ENCODE measurements at regions not wholly inside any gene's neighbourhood (a gene's known extent, or its start where the extent isn't known, plus 50 kb on each side); places are given as distances from the start of the nearest gene placed in this dataset.

DNA sequence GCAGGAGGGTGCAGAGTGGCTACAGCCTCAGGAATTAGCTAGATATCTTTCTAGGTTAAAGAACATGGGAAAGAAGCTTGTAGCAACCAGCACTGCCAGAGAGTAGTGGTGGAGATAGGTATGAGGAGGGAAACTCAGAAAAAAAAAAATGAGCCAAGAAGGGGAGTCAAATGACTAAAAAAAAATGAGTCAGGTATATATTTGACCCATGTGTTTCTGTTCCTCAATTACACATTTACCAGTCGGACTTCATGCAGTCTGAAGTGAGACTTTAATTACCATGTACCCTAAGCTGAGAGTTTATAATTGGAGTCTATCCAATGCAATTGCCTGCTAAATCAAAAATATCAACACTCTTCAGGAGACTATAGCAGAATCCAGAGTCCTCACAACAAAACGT, 964.6 kb downstream of the HACE1 start (continued):
- TF ChIP-seq NR2C2 (CRISPR knock-in tag; IDR thresholded peaks at IDR 0.05), result no peak
- TF ChIP-seq, protein P1, sequence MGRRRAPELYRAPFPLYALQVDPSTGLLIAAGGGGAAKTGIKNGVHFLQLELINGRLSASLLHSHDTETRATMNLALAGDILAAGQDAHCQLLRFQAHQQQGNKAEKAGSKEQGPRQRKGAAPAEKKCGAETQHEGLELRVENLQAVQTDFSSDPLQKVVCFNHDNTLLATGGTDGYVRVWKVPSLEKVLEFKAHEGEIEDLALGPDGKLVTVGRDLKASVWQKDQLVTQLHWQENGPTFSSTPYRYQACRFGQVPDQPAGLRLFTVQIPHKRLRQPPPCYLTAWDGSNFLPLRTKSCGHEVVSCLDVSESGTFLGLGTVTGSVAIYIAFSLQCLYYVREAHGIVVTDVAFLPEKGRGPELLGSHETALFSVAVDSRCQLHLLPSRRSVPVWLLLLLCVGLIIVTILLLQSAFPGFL (CRISPR knock-in tag; IDR thresholded peaks at IDR 0.05; ENCODE audit: borderline replicate concordance), result no peak
- no peak for TF ChIP-seq NR3C1 (CRISPR knock-in tag; conservative IDR thresholded peaks at IDR 0.05; ENCODE audit: low read depth)
- TF ChIP-seq, protein P2, sequence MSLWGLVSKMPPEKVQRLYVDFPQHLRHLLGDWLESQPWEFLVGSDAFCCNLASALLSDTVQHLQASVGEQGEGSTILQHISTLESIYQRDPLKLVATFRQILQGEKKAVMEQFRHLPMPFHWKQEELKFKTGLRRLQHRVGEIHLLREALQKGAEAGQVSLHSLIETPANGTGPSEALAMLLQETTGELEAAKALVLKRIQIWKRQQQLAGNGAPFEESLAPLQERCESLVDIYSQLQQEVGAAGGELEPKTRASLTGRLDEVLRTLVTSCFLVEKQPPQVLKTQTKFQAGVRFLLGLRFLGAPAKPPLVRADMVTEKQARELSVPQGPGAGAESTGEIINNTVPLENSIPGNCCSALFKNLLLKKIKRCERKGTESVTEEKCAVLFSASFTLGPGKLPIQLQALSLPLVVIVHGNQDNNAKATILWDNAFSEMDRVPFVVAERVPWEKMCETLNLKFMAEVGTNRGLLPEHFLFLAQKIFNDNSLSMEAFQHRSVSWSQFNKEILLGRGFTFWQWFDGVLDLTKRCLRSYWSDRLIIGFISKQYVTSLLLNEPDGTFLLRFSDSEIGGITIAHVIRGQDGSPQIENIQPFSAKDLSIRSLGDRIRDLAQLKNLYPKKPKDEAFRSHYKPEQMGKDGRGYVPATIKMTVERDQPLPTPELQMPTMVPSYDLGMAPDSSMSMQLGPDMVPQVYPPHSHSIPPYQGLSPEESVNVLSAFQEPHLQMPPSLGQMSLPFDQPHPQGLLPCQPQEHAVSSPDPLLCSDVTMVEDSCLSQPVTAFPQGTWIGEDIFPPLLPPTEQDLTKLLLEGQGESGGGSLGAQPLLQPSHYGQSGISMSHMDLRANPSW (CRISPR knock-in tag; conservative IDR thresholded peaks at IDR 0.05; ENCODE audit: low read depth), result no peak
- no peak for TF ChIP-seq NR1H2 (CRISPR knock-in tag; IDR thresholded peaks at IDR 0.05)

DNA sequence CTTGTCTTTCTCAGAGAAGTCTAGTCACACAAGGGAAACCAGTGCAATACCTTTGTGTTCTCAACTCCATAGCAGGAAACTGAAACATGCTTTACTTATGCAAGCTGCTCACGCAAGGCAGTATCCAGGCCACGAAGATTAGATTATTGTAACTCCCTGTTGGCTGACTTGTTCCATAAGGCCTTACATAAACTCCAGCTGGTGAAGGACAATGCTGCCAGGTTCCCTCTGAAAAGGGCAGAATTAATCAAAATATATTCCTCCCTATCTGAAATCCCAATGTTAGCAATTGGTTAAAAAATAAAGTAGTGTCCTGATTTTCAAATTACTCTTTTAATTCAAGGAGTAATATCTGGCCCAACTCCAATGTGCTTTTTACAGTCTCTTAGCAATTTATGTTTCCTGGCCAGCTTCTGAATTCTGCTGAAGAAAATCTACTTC, 966.6 kb downstream of the HACE1 start:
- ChIA-PET POLR2A (no interaction called here), CTCF (no interaction called here)
- H3K36me3 Mint-ChIP-seq, result no peaks in the 10 kb centered on the region
- DNase-seq (ENCODE audit: low spot score), result no peak
- H3K9me3 Mint-ChIP-seq, result peaks cover 4% of the 10 kb centered on the region; the same call in 1 of the 2 replicates
- H3K4me1 Mint-ChIP-seq, result no peaks in the 10 kb centered on the region
- no peak for TF ChIP-seq GABPB1 (CRISPR knock-in tag; IDR thresholded peaks at IDR 0.05)
- TF ChIP-seq ZNF416 (CRISPR knock-in tag; IDR thresholded peaks at IDR 0.05), result no peak
- TF ChIP-seq KAT7 (CRISPR knock-in tag; IDR thresholded peaks at IDR 0.05; ENCODE audit: borderline replicate concordance), result no peak
- no peak for TF ChIP-seq ZNF317 (CRISPR knock-in tag; IDR thresholded peaks at IDR 0.05; ENCODE audit: borderline replicate concordance, low read depth)
- TF ChIP-seq SMAD4 (CRISPR knock-in tag; IDR thresholded peaks at IDR 0.05), result no peak
- TF ChIP-seq SMAD3 (CRISPR knock-in tag; IDR thresholded peaks at IDR 0.05; ENCODE audit: borderline replicate concordance), result no peak
- TF ChIP-seq, protein P3, sequence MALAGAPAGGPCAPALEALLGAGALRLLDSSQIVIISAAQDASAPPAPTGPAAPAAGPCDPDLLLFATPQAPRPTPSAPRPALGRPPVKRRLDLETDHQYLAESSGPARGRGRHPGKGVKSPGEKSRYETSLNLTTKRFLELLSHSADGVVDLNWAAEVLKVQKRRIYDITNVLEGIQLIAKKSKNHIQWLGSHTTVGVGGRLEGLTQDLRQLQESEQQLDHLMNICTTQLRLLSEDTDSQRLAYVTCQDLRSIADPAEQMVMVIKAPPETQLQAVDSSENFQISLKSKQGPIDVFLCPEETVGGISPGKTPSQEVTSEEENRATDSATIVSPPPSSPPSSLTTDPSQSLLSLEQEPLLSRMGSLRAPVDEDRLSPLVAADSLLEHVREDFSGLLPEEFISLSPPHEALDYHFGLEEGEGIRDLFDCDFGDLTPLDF (CRISPR knock-in tag; IDR thresholded peaks at IDR 0.05), result no peak
- TF ChIP-seq, protein P4, sequence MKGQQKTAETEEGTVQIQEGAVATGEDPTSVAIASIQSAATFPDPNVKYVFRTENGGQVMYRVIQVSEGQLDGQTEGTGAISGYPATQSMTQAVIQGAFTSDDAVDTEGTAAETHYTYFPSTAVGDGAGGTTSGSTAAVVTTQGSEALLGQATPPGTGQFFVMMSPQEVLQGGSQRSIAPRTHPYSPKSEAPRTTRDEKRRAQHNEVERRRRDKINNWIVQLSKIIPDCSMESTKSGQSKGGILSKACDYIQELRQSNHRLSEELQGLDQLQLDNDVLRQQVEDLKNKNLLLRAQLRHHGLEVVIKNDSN (CRISPR knock-in tag; IDR thresholded peaks at IDR 0.05), result no peak
- no peak for TF ChIP-seq NFATC4 (CRISPR knock-in tag; IDR thresholded peaks at IDR 0.05)
- TF ChIP-seq, protein P5, sequence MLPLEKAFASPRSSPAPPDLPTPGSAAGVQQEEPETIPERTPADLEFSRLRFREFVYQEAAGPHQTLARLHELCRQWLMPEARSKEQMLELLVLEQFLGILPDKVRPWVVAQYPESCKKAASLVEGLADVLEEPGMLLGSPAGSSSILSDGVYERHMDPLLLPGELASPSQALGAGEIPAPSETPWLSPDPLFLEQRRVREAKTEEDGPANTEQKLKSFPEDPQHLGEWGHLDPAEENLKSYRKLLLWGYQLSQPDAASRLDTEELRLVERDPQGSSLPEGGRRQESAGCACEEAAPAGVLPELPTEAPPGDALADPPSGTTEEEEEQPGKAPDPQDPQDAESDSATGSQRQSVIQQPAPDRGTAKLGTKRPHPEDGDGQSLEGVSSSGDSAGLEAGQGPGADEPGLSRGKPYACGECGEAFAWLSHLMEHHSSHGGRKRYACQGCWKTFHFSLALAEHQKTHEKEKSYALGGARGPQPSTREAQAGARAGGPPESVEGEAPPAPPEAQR (CRISPR knock-in tag; IDR thresholded peaks at IDR 0.05), result no peak
- no peak for TF ChIP-seq MXD4 (CRISPR knock-in tag; IDR thresholded peaks at IDR 0.05; ENCODE audit: borderline replicate concordance)
- TF ChIP-seq, protein P6, sequence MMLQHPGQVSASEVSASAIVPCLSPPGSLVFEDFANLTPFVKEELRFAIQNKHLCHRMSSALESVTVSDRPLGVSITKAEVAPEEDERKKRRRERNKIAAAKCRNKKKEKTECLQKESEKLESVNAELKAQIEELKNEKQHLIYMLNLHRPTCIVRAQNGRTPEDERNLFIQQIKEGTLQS (CRISPR knock-in tag; conservative IDR thresholded peaks at IDR 0.05), result no peak
- no peak for TF ChIP-seq NFYB (CRISPR knock-in tag; conservative IDR thresholded peaks at IDR 0.05; ENCODE audit: low read depth)
- no peak for TF ChIP-seq PRRX2 (CRISPR knock-in tag; IDR thresholded peaks at IDR 0.05)
- TF ChIP-seq, protein P7, sequence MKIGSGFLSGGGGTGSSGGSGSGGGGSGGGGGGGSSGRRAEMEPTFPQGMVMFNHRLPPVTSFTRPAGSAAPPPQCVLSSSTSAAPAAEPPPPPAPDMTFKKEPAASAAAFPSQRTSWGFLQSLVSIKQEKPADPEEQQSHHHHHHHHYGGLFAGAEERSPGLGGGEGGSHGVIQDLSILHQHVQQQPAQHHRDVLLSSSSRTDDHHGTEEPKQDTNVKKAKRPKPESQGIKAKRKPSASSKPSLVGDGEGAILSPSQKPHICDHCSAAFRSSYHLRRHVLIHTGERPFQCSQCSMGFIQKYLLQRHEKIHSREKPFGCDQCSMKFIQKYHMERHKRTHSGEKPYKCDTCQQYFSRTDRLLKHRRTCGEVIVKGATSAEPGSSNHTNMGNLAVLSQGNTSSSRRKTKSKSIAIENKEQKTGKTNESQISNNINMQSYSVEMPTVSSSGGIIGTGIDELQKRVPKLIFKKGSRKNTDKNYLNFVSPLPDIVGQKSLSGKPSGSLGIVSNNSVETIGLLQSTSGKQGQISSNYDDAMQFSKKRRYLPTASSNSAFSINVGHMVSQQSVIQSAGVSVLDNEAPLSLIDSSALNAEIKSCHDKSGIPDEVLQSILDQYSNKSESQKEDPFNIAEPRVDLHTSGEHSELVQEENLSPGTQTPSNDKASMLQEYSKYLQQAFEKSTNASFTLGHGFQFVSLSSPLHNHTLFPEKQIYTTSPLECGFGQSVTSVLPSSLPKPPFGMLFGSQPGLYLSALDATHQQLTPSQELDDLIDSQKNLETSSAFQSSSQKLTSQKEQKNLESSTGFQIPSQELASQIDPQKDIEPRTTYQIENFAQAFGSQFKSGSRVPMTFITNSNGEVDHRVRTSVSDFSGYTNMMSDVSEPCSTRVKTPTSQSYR (CRISPR knock-in tag; IDR thresholded peaks at IDR 0.05), result no peak
- no peak for TF ChIP-seq ZNF121 (CRISPR knock-in tag; IDR thresholded peaks at IDR 0.05)
- H3K4me3 Mint-ChIP-seq, result no peak overlapping the region
- ATAC-seq, result no peak
- H3K27ac Mint-ChIP-seq, result no peak overlapping the region
- no peaks in the 10 kb centered on the region for H3K27me3 Mint-ChIP-seq (ENCODE audit: low read depth)

Data from WTC11 (cell line).